ENCODE measurements at regions not wholly inside any gene's neighbourhood (a gene's known extent, or its start where the extent isn't known, plus 50 kb on each side); places are given as distances from the start of the nearest gene placed in this dataset.

GRCh38 chr4:130648570-130648969 is 1552.6 kb downstream of the C4orf33 start:
- H3K4me3 ChIP-seq (replicated peaks; ENCODE audit: low read depth, low read length), result no peak overlapping the region
- no peak for DNase-seq (ENCODE audit: low read depth)
- no peak for TF ChIP-seq CTCF (IDR thresholded peaks at IDR 0.05; ENCODE audit: low read length, missing control alignments)

GRCh38 chr4:130653842-130654241 is 1557.9 kb downstream of the C4orf33 start:
- TF ChIP-seq CTCF (IDR thresholded peaks at IDR 0.05; ENCODE audit: low read length, missing control alignments), result no peak
- no peak overlapping the region for H3K4me3 ChIP-seq (replicated peaks; ENCODE audit: low read depth, low read length)
- no peak for DNase-seq (ENCODE audit: low read depth)

GRCh38 chr4:130659320-130659719 is 1563.4 kb downstream of the C4orf33 start:
- no peak for TF ChIP-seq CTCF (IDR thresholded peaks at IDR 0.05; ENCODE audit: low read length, missing control alignments)
- no peak for DNase-seq (ENCODE audit: low read depth)
- H3K4me3 ChIP-seq (replicated peaks; ENCODE audit: low read depth, low read length), result no peak overlapping the region

- no peak for DNase-seq (ENCODE audit: low read depth)
- TF ChIP-seq CTCF (IDR thresholded peaks at IDR 0.05; ENCODE audit: low read length, missing control alignments), result no peak
- H3K4me3 ChIP-seq (replicated peaks; ENCODE audit: low read depth, low read length), result no peak overlapping the region
Measured at GRCh38 chr4:130668859-130669258, 1572.9 kb downstream of the C4orf33 start.

- H3K4me3 ChIP-seq (replicated peaks; ENCODE audit: low read depth, low read length), result no peak overlapping the region
- DNase-seq (ENCODE audit: low read depth), result no peak
- TF ChIP-seq CTCF (IDR thresholded peaks at IDR 0.05; ENCODE audit: low read length, missing control alignments), result no peak
Measured at GRCh38 chr4:130675266-130675665, 1579.3 kb downstream of the C4orf33 start.

- no peak overlapping the region for H3K4me3 ChIP-seq (replicated peaks; ENCODE audit: low read depth, low read length)
- no peak for DNase-seq (ENCODE audit: low read depth)
- no peak for TF ChIP-seq CTCF (IDR thresholded peaks at IDR 0.05; ENCODE audit: low read length, missing control alignments)
Measured at GRCh38 chr4:130689181-130689580, 1593.2 kb downstream of the C4orf33 start.

- H3K4me3 ChIP-seq (replicated peaks; ENCODE audit: low read depth, low read length), result no peak overlapping the region
- TF ChIP-seq CTCF (IDR thresholded peaks at IDR 0.05; ENCODE audit: low read length, missing control alignments), result no peak
- no peak for DNase-seq (ENCODE audit: low read depth)
Measured at GRCh38 chr4:130698251-130698650, 1602.3 kb downstream of the C4orf33 start.
